DOHH2 (cell line): ENCODE measurements at regions not wholly inside any gene's neighbourhood (a gene's known extent, or its start where the extent isn't known, plus 50 kb on each side); places are given as distances from the start of the nearest gene placed in this dataset.

Source experiments
- CTCF ChIP-seq: fragments of 200-600 bp; sonication (generic); IDR thresholded peaks from one replicate; pipeline ENCODE4 v1.5.1; 2014; ENCODE audit warnings: antibody characterized with exemption, mild to moderate bottlenecking, low read depth, low read length; ENCODE audit not compliant: poor library complexity, severe bottlenecking
- EZH2phosphoT487 ChIP-seq: fragments of 200-600 bp; sonication (generic); IDR thresholded peaks from 2 replicates; pipeline ENCODE4 v1.6.1; 2017; ENCODE audit warnings: borderline replicate concordance, mild to moderate bottlenecking, antibody characterized with exemption, low read length, moderate library complexity, mixed read lengths

GRCh38 chr2:41686156-41686555 is 361.7 kb upstream of the PKDCC start:
- no peak for TF ChIP-seq CTCF
- TF ChIP-seq EZH2phosphoT487, result no peak
